22Rv1 (cell line): ENCODE measurements at regions not wholly inside any gene's neighbourhood (a gene's known extent, or its start where the extent isn't known, plus 50 kb on each side); places are given as distances from the start of the nearest gene placed in this dataset.

Experiments
- H3K27ac ChIP-seq: fragments of 450-650 bp; 2 replicates; pipeline ENCODE4 v1.5.1; 2017
- CTCF ChIP-seq: fragments of 450-650 bp; IDR thresholded peaks from 2 replicates; pipeline ENCODE4 v1.5.1; 2017; ENCODE audit warnings: mild to moderate bottlenecking
- ZFX ChIP-seq: fragments of 450-650 bp; IDR thresholded peaks from 2 replicates; pipeline ENCODE4 v1.6.1; 2017; ENCODE audit warnings: antibody characterized with exemption, borderline replicate concordance

- no peak overlapping the region for H3K27ac ChIP-seq
- no peak for TF ChIP-seq ZFX
- TF ChIP-seq CTCF, result no peak
These were observed 282.1 kb downstream of the CBLN1 start for GRCh38 chr16:48999508-48999907.

- TF ChIP-seq CTCF (no peak), ZFX (no peak)
- no peak overlapping the region for H3K27ac ChIP-seq
These were observed 282.6 kb downstream of the CBLN1 start for GRCh38 chr16:48999044-48999443.

- H3K27ac ChIP-seq, result no peak overlapping the region
- TF ChIP-seq ZFX, result no peak
- no peak for TF ChIP-seq CTCF
These were observed 283.7 kb downstream of the CBLN1 start for GRCh38 chr16:48997946-48998345.

- TF ChIP-seq ZFX (no peak), CTCF (no peak)
These were observed 284.5 kb downstream of the CBLN1 start for GRCh38 chr16:48997081-48997615.

GRCh38 chr16:48978501-48978900 lies 303.1 kb downstream of the CBLN1 start:
- TF ChIP-seq ZFX (no peak), CTCF (no peak)
- H3K27ac ChIP-seq, result no peak overlapping the region

More at GRCh38 chr16:48997081-48997615, 284.5 kb downstream of the CBLN1 start:
- H3K27ac ChIP-seq, result no peak overlapping the region

- TF ChIP-seq ZFX (no peak), CTCF (no peak)
- H3K27ac ChIP-seq, result no peak overlapping the region
These were observed 309.4 kb downstream of the CBLN1 start for GRCh38 chr16:48972236-48972635.

GRCh38 chr16:48971571-48972077 lies 310.0 kb downstream of the CBLN1 start:
- no peak overlapping the region for H3K27ac ChIP-seq
- no peak for TF ChIP-seq CTCF
- TF ChIP-seq ZFX, result no peak
